Skeletal muscle cell (primary cell): ENCODE measurements at regions not wholly inside any gene's neighbourhood (a gene's known extent, or its start where the extent isn't known, plus 50 kb on each side); places are given as distances from the start of the nearest gene placed in this dataset.
"Not testable (repeated sequence)": the region's sequence is repeated elsewhere in the genome, so short reads cannot be mapped to it uniquely, and the experiment has no call there.

Experiments used
- DNase-seq: peaks from one replicate; pipeline ENCODE4 v3.0.0-alpha.2; 2010; ENCODE audit warnings: low read depth
- H3K4me3 ChIP-seq: 2 replicates; pipeline ENCODE4 v1.5.1; 2011; ENCODE audit warnings: low read depth, mild to moderate bottlenecking, control low read depth, low read length, moderate library complexity

DNA sequence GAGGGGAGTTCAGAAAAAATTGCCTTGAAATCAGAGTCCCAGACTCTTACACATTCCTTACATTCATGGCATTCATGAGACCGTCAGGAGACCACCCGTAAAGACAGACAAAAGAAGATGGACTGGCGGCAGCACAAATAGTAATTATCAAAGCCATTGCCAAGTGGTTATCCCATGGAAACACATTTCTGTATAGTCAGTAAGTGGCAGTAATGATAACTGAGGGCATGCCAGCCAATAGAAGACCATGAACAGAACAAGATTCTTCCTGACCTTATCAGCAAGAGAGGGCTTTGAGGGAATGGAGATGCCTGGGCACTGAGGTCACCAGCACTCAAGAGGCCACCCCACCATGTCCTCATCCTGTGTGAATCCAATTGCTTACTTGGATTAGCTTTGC is 121.7 kb upstream of the HCCS start:
- no peak for DNase-seq

DNA sequence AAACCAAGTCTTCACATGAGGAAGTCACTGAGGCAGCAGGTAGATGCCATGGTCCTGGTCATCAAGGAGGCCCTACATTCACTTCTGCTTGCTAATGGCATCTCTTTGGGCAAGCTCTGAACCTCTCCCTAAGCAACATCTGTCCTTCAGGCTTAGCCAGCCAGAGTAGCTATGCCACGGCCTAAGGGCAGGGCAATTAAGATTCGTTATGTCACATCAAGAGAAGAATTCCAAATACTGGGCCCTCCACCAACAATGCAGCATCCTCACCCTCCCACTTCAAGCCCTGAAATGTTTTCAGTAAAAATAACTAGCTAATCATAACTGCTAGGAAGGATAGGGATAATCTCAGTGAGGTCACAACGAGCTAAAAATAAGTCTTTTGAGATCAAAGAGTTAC is 120.7 kb upstream of the HCCS start:
- DNase-seq, result no peak
- H3K4me3 ChIP-seq, result no peak overlapping the region

More for the DNA sequence above, 121.7 kb upstream of the HCCS start:
- no peak overlapping the region for H3K4me3 ChIP-seq

DNA sequence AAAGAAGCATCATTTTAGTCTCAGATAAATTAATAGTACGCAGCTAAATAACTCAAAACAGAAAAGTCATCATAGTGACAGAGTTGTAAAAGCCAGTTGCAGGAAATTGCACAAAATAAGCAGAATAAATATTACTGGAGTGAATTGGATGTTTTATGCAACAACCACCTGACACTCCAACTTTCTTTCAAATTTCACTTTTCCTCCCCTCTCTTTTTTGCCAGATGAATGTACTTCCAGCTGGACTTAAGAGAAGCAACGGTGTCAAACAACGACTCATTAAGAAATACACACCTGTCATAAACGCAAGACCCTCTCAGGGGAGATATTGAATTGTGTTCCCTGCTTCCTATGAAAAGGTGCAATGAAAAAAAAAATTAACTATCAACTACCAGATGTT is 120.2 kb upstream of the HCCS start:
- no peak for DNase-seq

DNA sequence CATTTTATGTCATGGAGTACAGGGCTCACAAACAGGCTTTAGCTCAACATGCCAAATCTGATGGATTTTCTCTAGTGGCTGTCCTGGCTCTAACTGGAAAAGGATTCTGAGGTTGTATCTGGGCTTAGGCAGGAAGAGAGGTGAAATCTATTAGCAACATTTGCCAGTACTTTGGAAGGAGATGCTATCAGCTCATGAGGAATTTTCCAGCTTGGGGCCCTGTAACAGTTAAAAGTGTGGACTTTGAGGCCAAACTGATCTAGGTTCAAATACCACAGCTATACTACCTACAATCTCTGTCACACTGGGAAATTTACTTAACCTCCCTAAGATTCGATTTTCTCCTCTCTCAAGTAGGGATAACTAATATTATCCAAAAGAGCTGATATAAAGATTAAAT is 119.0 kb upstream of the HCCS start:
- no peak overlapping the region for H3K4me3 ChIP-seq
- DNase-seq, result no peak

More for the DNA sequence above, 120.2 kb upstream of the HCCS start:
- no peak overlapping the region for H3K4me3 ChIP-seq

DNA sequence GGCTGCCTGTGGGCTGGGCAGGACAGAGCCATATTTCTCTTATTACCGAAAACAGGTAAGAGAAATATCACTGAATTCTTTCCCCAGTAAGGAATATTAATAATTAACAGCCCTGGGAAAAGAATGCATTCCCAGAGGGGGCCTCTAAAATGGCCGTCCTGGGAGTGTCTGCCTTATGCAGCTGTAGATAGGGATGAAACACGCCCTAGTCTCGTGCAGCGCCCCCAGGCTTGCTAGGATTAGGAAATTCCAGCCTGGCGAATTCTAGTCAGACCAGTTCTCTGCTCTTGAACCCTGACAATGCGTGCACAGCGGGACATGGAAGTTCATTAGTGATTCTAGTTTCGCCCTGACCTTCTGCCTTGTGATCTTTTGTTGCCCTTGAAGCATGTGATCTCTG is 104.1 kb upstream of the HCCS start:
- DNase-seq, H3K4me3 ChIP-seq: not testable (repeated sequence)

DNA sequence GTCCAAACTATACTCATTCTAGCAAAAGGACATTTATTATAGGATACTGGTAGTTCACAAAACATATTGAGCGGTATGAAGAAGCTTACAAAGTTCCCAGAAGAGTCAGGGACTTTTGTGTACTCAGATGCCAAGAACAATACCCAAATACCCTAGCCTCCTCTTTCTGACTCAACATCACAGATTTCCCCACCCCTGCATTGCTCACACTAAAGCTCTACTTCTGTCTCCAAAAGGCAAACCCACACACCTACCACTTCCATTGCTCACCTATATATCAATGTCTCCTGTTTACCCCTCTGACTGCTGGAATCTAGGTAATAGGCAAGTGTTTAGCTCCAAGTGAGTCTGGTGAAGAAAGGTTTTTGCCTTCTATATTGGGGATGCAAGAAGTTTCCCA is 100.7 kb upstream of the HCCS start:
- DNase-seq, result peak; percentile 37
- H3K4me3 ChIP-seq, result no peak overlapping the region

DNA sequence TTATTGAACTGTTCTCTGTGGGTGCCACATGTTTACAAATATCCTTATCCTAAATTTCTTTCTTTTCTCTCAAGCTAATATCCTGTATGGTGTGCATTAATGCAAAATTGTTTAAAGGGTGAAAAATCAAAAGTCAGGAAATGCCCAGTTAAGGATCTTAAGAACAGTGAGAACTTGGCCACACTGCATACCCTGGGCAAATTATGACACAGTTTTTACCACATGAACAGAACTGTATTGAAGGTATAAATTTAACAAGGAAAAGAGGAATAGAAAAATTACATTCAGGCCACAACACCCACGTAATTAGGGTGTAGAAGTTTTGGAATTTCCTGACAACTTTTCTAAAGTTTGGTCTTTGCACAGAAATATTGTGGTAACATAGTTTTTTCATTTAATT is 94.4 kb upstream of the HCCS start:
- no peak overlapping the region for H3K4me3 ChIP-seq
- no peak for DNase-seq

DNA sequence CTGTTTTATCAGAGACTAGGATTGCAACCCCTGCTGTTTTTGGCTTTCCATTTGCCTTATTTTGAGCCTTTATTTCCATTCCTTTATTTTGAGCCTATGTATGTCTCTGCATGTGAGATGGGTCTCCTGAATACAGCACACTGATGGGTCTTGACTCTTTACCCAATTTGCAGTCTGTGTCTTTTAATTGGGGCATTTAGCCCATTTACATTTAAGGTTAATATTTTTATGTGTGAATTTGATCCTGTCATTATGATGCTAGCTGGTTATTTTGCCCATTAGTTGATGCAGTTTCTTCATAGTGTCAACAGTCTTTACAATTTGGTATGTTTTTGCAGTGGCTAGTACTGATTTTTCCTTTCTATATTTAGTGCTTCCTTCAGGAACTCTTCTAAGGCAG is 88.5 kb upstream of the HCCS start:
- not testable (repeated sequence) for H3K4me3 ChIP-seq, DNase-seq

DNA sequence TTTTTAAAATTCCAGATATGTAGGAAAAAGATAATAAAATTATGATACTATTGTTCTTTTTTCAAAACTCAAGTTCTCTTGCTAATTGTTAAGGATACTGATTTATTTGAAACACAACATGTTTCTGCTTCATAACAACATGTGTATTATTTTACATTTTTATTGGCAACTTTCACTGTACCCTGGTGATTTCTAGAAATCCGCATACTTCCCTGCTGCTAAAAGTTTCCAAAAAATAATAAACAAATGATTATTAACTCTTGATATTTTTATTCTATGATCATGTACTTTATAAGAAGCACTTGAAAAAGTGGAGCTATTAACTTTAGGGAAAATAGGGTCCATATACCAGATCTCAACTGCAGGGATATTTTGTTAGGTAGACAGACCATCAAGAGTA is 71.2 kb upstream of the HCCS start:
- no peak overlapping the region for H3K4me3 ChIP-seq
- DNase-seq, result no peak

DNA sequence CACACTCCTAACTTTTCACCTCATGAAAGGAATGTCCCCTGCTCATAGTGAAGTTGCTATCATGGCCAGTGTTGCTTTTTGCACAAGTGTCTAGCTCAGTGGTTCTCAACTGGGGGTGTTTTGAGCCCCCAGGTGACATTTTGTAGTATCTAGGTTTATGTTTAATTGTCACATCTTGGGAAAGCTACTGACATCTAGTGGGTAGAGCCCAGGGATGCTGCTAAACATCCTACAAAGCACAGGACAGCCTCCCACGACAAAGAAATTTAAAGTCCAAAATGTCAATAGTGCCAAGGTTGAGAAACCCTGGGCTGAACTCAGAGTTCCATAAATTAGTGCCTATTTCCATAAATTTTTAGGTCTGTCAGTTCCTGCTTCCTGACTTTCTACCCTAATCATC is 70.7 kb upstream of the HCCS start:
- H3K4me3 ChIP-seq, result no peak overlapping the region
- no peak for DNase-seq

DNA sequence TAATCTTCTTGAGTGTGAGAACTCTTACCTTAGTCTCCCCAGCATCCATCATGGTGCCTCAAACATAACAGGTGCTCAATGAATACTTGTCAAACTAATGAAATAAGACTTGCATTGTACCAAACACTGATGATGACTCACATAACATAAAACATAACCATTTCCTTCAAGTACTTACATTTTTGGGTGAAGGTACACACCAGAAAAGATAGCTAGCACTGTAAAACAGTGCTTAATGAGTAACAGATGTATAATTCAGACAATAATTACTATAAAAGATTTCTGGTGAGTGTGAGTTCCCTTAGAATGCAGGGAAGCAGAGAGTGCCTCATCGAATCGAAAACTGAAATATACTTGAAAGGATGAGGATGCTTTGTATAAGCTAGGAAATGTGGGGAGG is 70.1 kb upstream of the HCCS start:
- DNase-seq, result no peak
- no peak overlapping the region for H3K4me3 ChIP-seq

DNA sequence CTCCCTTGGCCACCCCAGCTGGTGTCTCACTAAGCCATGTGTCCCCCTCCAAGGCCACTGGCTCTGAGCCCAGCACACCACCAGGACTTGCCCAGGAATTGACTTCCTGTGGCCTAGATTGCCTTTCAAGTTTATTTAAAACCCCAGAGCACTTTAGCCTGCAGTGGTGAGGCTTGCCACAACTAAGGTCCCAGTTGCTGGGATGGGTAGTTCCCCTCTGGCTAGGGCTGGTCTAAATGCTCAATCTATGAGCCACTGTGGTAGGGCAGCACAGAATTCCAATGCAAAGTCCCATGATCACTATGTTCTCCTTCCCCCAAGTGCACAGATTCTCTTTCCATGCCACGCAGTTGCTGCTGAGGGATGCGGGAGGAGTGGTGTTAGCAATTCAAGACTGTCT is 61.1 kb upstream of the HCCS start:
- H3K4me3 ChIP-seq, result no peak overlapping the region
- DNase-seq, result no peak

DNA sequence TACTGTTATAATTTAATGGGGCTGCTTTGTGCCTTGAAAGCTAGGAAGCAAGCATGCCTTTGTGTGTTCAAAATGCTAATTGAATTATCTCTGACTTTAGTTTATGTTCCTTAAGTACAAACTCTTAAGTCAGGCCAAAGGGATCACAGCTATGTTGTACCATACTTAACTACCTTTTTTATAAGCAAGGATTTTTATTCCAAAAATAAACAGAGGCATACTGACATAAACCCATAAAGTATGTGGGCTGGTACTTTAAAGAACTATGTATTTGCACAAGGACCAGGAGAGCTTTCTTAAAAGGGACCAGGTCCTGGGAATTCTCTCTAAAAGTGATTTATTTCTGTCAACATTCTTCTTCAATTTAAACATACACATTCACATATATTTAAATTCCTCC is 57.8 kb upstream of the HCCS start:
- DNase-seq, result no peak
- H3K4me3 ChIP-seq, result no peak overlapping the region

DNA sequence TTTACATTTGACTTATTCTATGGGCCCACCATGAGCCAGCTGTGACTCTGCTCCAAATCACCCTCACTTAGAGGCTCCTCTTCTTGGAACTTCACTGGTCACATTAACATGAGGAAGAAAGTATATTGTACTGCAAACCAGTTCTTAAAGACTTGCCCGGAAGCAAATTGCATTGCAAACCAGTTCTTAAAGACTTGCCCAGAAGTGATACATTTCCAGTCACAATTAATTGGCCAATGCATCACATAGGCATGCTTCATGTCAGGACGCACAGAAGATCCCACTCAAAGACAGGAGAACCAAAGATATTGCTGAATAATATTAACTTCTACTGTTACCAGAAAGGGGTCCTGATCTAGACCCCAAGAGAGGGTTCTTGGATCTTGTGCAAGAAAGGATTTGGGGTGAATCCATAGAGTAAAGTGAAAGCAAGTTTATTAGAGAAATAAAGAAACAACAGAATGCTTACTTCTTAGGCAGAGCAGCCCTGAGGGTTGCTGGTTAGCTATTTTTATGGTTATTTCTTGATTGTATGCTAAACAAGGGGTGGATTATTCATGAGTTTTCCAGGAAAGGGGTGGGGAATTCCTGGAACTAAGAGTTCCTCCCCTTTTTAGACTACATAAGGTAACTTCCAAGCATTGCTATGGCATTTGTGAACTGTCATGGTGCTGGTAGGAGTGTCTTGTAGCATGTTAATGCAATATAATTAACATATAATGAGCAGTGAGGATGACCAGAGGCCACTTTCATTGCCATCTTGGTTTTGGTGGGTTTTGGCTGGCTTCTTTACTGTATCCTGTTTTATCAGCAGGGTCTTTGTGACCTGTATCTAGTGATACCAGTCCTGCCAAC is 54.6 kb upstream of the HCCS start:
- DNase-seq, result no peak
- H3K4me3 ChIP-seq, result no peak overlapping the region

DNA sequence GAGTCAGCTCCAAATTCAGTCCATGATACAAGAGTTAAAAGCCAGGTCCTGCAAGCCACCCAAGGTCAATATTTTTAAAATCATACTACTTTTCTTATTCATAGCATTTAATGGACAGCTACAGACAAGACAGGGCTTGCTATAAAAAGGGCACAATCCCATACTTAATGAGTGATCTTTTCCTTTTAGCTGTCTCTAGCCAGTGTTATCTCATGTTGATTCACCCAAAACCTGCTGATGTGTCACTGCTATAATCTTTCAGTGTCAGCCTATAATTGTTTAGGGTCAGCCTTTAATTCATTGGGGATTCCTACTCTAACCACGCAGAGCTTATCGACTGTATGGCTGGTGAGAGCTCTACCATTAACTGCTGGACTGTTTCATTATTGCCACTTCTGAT is 51.2 kb upstream of the HCCS start:
- peak; percentile 6 for DNase-seq
- H3K4me3 ChIP-seq, result no peak overlapping the region
